ENCODE measurements at regions not wholly inside any gene's neighbourhood (a gene's known extent, or its start where the extent isn't known, plus 50 kb on each side); places are given as distances from the start of the nearest gene placed in this dataset.

GRCh38 chr2:128474036-128474955 is 155.6 kb upstream of the HS6ST1 start:
- no peak for TF ChIP-seq CTCF (optimal IDR thresholded peaks at IDR 0.05 in 1 of 3, IDR thresholded peaks at IDR 0.05 in 1 of 3, conservative IDR thresholded peaks at IDR 0.05 in 1 of 3; ENCODE audit: extremely low read depth in 1 of 3, insufficient read depth in 2 of 3, low read length in 3 of 3)
- no peak for TF ChIP-seq EZH2 (IDR thresholded peaks at IDR 0.05; ENCODE audit: low read length)
